HepG2 (cell line): ENCODE measurements at regions not wholly inside any gene's neighbourhood (a gene's known extent, or its start where the extent isn't known, plus 50 kb on each side); places are given as distances from the start of the nearest gene placed in this dataset.

Experiments
- ATAC-seq: fragments of 200-7000 bp; cut with Tn5 transposase; 3 replicates; pipeline ENCODE4 v1.9.1; 2020; ENCODE audit warnings: mild to moderate bottlenecking, moderate library complexity
- BruUV-seq: library from RNA; stranded (reverse); fragments of 400-500 nt; replicated peaks from 2 replicates; lab custom pipeline; 2021; lab: Mats Ljungman, UMichigan
- CTCF ChIA-PET: fragments of 300-600 bp; formaldehyde crosslinking; extraction: SDS; loops from one replicate; lab custom pipeline; 2021; ENCODE audit warnings: low total read pairs, inconsistent platforms, low intra/inter-chr PET ratio; lab: Yijun Ruan, JAX
- POLR2A ChIA-PET: fragments of 350-600 bp; sonication (Branson Sonifier 250); formaldehyde crosslinking; loops from one replicate; lab custom pipeline; 2020; ENCODE audit warnings: antibody characterized with exemption, inconsistent platforms; lab: Yijun Ruan, JAX
- DNase-seq: peaks from one replicate; pipeline ENCODE4 v3.0.0-alpha.2; 2015; ENCODE audit warnings: low spot score
- FAIRE-seq: peaks from 3 replicates; lab custom pipeline; 2011; peaks lifted over from hg19 to GRCh38; lab: Jason Lieb, UNC
- H2AFZ ChIP-seq: one replicate; pipeline ENCODE4 v1.6.1; 2011; ENCODE audit warnings: low read length, inconsistent platforms
- H3K27ac ChIP-seq: fragments of 300-600 bp; 3 replicates; pipeline ENCODE4 v1.8.0; 2011; ENCODE audit warnings: mixed run types, mild to moderate bottlenecking, mixed read lengths, low read length, inconsistent platforms; ENCODE audit not compliant: insufficient read depth; ENCODE audit errors: extremely low read length
- H3K27me3 ChIP-seq, 2 experiments: fragments of 200-600 bp in 1 of 2; 2 replicates in 1 of 2; 3 replicates in 1 of 2; pipeline versions ENCODE4 v1.6.0 to v1.8.0; 2011; ENCODE audit warnings: low read length in 2 of 2, mild to moderate bottlenecking in 2 of 2, moderate library complexity in 2 of 2, inconsistent platforms in 1 of 2; ENCODE audit not compliant: insufficient read depth in 2 of 2, control insufficient read depth in 1 of 2
- H3K36me3 ChIP-seq, 2 experiments: fragments of 200-600 bp in 1 of 2; replicated peaks in 1 of 2; 2 replicates in 1 of 2; 3 replicates in 1 of 2; pipeline versions ENCODE4 v1.5.1 to v1.8.0; 2011; ENCODE audit warnings: low read length in 2 of 2, inconsistent platforms in 1 of 2; ENCODE audit not compliant: insufficient read depth in 2 of 2, control insufficient read depth in 1 of 2
- H3K4me1 ChIP-seq: 2 replicates; pipeline ENCODE4 v1.5.1; 2012; ENCODE audit warnings: low read length, inconsistent platforms; ENCODE audit not compliant: insufficient read depth
- H3K4me2 ChIP-seq: 2 replicates; pipeline ENCODE4 v1.6.0; 2011; ENCODE audit warnings: low read depth, low read length, inconsistent platforms
- H3K4me3 ChIP-seq, 3 experiments: fragments of 200-600 bp in 1 of 3; sonication (generic), shearing (Covaris generic) in 1 of 3; replicated peaks in 1 of 3; 2 replicates each; pipeline ENCODE4 v1.5.1; 2011 to 2016; ENCODE audit warnings: low read length in 3 of 3, inconsistent platforms in 2 of 3, low read depth in 2 of 3, mild to moderate bottlenecking in 2 of 3, control low read depth in 1 of 3, mixed read lengths in 1 of 3; ENCODE audit not compliant: insufficient read depth in 1 of 3
- H3K79me2 ChIP-seq: one replicate; pipeline ENCODE4 v1.6.1; 2011; ENCODE audit warnings: low read length, inconsistent platforms; ENCODE audit not compliant: insufficient read depth
- H3K9ac ChIP-seq: 2 replicates; pipeline ENCODE4 v1.6.0; 2011; ENCODE audit warnings: mild to moderate bottlenecking, low read depth, low read length, inconsistent platforms; ENCODE audit not compliant: insufficient read depth
- H3K9me3 ChIP-seq: 2 replicates; pipeline ENCODE4 v1.5.1; 2012; ENCODE audit warnings: mild to moderate bottlenecking, low read length
- H4K20me1 ChIP-seq: 2 replicates; pipeline ENCODE4 v1.6.0; 2011; ENCODE audit warnings: inconsistent platforms, mild to moderate bottlenecking, low read length, moderate library complexity; ENCODE audit not compliant: insufficient read depth
- EED ChIP-seq: sonication (generic); formaldehyde crosslinking; IDR thresholded peaks from 2 replicates; pipeline ENCODE4 v1.5.0; 2020; ENCODE audit warnings: mild to moderate bottlenecking, missing genetic modification reagents
- NBN ChIP-seq: fragments of 450-650 bp; conservative IDR thresholded peaks from 2 replicates; pipeline ENCODE4 v1.6.1; 2017
- POGZ ChIP-seq: sonication (generic); formaldehyde crosslinking; IDR thresholded peaks from 2 replicates; pipeline ENCODE4 v1.4.0; 2020; ENCODE audit warnings: mild to moderate bottlenecking, missing genetic modification reagents
- ZNF564 ChIP-seq: sonication (generic); formaldehyde crosslinking; IDR thresholded peaks from 2 replicates; pipeline ENCODE4 v1.8.1; 2023; ENCODE audit warnings: mild to moderate bottlenecking, missing genetic modification reagents
- ZNF678 ChIP-seq: sonication (generic); formaldehyde crosslinking; IDR thresholded peaks from 2 replicates; pipeline ENCODE4 v1.4.0; 2020; ENCODE audit warnings: mild to moderate bottlenecking, missing genetic modification reagents
- WGBS: methylation state at CpG from one replicate; pipeline ENCODE4 v1.1.6; 2017; ENCODE audit warnings: low lambda C conversion rate; 5-methylcytosine and 5-hydroxymethylcytosine counted together
- in situ Hi-C: cut with HindIII; loops from 2 replicates; pipeline ENCODE4 v1.10.0; 2017; ENCODE audit warnings: low pct_unique_long_range_greater_than_20kb; ENCODE audit not compliant: extremely low pct_ligation_motif_present
- intact Hi-C: fragments of 100-400 bp; cut with micrococcal nuclease; formaldehyde crosslinking; loops from one replicate; pipeline ENCODE4 v1.10.0; 2022; ENCODE audit not compliant: unreplicated experiment
- TF ChIP-seq, protein P1 (sequence below): sonication (generic); formaldehyde crosslinking; IDR thresholded peaks from 2 replicates; pipeline ENCODE4 v1.4.0; 2020; ENCODE audit warnings: mild to moderate bottlenecking, missing genetic modification reagents
- TF ChIP-seq, protein P2 (sequence below): sonication (generic); formaldehyde crosslinking; conservative IDR thresholded peaks from 2 replicates; pipeline ENCODE4 v1.4.0; 2020; ENCODE audit warnings: missing genetic modification reagents
- TF ChIP-seq, protein P3 (sequence below): sonication (generic); formaldehyde crosslinking; IDR thresholded peaks from 2 replicates; pipeline ENCODE4 v1.5.1; 2020; ENCODE audit warnings: mild to moderate bottlenecking, missing genetic modification reagents, moderate library complexity
- TF ChIP-seq, protein P4 (sequence below): IDR thresholded peaks from 2 replicates; pipeline ENCODE4 v1.6.1; 2012; ENCODE audit warnings: inconsistent platforms

DNA sequence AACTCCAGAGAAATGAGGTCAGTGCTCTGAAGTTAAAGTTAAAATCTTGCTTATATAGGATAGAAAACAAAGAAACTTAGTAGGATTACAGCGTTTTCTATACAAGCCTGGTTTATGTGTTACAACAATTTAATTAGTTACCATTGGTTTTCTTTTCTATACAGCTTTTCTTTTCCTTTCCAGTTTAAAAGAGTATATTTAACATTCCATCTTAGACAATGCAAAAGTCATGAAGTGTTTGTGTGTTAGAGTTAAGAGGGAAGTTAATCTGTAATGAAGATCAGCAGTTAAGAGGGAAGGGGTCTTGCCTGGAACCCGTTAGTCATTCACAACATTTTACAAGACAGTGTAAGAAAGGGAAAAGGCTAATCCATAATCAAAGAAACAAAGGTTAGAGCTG, 338.3 kb downstream of the OTUD1 start:
- no peaks in the 10 kb centered on the region for H3K27me3 ChIP-seq
- intact Hi-C loops, result no loop called here
- BruUV-seq, result no TSS peak
- no peak overlapping the region for H2AFZ ChIP-seq
- no peak overlapping the region for H3K9ac ChIP-seq
- WGBS, result 3% methylated on average over 2 of the region's 2 CpGs
- H3K79me2 ChIP-seq, result no peaks in the 10 kb centered on the region
- no peak overlapping the region for H3K4me3 ChIP-seq
- ChIA-PET POLR2A (no interaction called here), CTCF (no interaction called here)
- FAIRE-seq (no peak), DNase-seq (no peak), ATAC-seq (no peak)
- in situ Hi-C loops, result no loop called here
- no peak overlapping the region for H3K4me2 ChIP-seq
- H3K27ac ChIP-seq, result no peak overlapping the region
- H4K20me1 ChIP-seq, result no peaks in the 10 kb centered on the region
- no peaks in the 10 kb centered on the region for H3K9me3 ChIP-seq
- H3K4me1 ChIP-seq, result no peaks in the 10 kb centered on the region
- no peaks in the 10 kb centered on the region for H3K36me3 ChIP-seq
- no peak for TF ChIP-seq EED (CRISPR knock-in tag)
- TF ChIP-seq, protein P1, sequence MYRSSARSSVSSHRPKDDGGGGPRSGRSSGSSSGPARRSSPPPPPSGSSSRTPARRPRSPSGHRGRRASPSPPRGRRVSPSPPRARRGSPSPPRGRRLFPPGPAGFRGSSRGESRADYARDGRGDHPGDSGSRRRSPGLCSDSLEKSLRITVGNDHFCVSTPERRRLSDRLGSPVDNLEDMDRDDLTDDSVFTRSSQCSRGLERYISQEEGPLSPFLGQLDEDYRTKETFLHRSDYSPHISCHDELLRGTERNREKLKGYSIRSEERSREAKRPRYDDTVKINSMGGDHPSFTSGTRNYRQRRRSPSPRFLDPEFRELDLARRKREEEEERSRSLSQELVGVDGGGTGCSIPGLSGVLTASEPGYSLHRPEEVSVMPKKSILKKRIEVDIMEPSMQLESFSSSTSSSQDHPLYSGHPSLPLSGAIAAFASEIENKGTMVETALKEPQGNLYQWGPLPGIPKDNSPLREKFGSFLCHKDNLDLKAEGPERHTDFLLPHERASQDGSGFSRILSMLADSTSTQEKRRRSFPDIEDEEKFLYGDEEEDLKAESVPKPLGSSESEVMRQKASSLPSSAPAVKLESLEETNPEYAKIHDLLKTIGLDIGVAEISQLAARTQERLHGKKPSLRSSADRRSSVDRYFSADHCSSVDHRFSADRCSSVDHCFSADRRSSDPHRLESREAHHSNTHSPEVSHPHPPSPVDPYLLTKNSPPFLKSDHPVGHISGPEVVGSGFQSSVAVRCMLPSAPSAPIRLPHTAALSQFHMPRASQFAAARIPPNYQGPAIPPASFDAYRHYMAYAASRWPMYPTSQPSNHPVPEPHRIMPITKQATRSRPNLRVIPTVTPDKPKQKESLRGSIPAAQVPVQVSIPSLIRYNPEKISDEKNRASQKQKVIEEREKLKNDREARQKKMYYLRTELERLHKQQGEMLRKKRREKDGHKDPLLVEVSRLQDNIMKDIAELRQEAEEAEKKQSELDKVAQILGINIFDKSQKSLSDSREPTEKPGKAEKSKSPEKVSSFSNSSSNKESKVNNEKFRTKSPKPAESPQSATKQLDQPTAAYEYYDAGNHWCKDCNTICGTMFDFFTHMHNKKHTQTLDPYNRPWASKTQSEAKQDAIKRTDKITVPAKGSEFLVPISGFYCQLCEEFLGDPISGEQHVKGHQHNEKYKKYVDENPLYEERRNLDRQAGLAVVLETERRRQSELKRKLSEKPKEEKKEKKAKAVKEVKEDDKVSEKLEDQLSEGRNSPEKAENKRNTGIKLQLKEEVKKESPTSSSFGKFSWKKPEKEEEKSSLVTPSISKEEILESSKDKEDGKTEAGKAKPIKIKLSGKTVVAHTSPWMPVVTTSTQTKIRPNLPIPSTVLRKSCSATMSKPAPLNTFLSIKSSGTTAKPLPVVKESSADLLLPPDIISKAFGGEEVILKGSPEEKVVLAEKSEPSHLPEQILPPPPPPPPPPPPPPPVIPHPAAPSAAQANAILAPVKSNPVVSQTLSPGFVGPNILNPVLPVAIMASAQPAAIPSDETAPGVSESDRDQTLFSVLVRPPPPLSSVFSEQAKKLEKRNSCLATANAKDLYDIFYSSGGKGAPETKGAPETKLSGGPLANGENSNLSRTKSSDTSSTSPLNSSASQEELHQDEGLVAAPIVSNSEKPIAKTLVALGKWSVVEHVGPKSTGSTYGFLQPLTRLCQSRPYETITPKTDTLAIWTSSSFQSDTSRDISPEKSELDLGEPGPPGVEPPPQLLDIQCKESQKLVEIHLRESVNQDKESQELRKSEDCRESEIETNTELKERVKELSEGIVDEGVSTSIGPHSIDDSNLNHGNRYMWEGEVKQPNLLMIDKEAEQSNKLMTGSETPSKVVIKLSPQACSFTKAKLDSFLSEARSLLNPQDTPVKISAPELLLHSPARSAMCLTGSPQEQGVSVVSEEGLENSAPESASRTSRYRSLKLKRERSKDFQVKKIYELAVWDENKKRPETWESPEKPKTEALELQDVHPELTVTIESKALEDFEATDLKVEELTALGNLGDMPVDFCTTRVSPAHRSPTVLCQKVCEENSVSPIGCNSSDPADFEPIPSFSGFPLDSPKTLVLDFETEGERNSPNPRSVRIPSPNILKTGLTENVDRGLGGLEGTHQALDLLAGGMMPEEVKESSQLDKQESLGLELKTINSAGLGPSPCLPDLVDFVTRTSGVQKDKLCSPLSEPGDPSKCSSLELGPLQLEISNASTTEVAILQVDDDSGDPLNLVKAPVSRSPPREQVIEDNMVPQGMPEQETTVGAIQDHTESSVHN (CRISPR knock-in tag), result no peak
- TF ChIP-seq, protein P2, sequence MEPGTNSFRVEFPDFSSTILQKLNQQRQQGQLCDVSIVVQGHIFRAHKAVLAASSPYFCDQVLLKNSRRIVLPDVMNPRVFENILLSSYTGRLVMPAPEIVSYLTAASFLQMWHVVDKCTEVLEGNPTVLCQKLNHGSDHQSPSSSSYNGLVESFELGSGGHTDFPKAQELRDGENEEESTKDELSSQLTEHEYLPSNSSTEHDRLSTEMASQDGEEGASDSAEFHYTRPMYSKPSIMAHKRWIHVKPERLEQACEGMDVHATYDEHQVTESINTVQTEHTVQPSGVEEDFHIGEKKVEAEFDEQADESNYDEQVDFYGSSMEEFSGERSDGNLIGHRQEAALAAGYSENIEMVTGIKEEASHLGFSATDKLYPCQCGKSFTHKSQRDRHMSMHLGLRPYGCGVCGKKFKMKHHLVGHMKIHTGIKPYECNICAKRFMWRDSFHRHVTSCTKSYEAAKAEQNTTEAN (CRISPR knock-in tag), result no peak
- TF ChIP-seq ZNF678 (CRISPR knock-in tag), result no peak
- no peak for TF ChIP-seq NBN
- TF ChIP-seq, protein P3, sequence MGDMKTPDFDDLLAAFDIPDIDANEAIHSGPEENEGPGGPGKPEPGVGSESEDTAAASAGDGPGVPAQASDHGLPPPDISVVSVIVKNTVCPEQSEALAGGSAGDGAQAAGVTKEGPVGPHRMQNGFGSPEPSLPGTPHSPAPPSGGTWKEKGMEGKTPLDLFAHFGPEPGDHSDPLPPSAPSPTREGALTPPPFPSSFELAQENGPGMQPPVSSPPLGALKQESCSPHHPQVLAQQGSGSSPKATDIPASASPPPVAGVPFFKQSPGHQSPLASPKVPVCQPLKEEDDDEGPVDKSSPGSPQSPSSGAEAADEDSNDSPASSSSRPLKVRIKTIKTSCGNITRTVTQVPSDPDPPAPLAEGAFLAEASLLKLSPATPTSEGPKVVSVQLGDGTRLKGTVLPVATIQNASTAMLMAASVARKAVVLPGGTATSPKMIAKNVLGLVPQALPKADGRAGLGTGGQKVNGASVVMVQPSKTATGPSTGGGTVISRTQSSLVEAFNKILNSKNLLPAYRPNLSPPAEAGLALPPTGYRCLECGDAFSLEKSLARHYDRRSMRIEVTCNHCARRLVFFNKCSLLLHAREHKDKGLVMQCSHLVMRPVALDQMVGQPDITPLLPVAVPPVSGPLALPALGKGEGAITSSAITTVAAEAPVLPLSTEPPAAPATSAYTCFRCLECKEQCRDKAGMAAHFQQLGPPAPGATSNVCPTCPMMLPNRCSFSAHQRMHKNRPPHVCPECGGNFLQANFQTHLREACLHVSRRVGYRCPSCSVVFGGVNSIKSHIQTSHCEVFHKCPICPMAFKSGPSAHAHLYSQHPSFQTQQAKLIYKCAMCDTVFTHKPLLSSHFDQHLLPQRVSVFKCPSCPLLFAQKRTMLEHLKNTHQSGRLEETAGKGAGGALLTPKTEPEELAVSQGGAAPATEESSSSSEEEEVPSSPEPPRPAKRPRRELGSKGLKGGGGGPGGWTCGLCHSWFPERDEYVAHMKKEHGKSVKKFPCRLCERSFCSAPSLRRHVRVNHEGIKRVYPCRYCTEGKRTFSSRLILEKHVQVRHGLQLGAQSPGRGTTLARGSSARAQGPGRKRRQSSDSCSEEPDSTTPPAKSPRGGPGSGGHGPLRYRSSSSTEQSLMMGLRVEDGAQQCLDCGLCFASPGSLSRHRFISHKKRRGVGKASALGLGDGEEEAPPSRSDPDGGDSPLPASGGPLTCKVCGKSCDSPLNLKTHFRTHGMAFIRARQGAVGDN, result no peak
- TF ChIP-seq ZNF564 (CRISPR knock-in tag), result no peak
- TF ChIP-seq, protein P4, sequence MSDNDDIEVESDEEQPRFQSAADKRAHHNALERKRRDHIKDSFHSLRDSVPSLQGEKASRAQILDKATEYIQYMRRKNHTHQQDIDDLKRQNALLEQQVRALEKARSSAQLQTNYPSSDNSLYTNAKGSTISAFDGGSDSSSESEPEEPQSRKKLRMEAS, result no peak
- no peak for TF ChIP-seq POGZ (CRISPR knock-in tag)
